ENCODE measurements at regions not wholly inside any gene's neighbourhood (a gene's known extent, or its start where the extent isn't known, plus 50 kb on each side); places are given as distances from the start of the nearest gene placed in this dataset.
"Not testable (repeated sequence)": the region's sequence is repeated elsewhere in the genome, so short reads cannot be mapped to it uniquely, and the experiment has no call there.

DNA sequence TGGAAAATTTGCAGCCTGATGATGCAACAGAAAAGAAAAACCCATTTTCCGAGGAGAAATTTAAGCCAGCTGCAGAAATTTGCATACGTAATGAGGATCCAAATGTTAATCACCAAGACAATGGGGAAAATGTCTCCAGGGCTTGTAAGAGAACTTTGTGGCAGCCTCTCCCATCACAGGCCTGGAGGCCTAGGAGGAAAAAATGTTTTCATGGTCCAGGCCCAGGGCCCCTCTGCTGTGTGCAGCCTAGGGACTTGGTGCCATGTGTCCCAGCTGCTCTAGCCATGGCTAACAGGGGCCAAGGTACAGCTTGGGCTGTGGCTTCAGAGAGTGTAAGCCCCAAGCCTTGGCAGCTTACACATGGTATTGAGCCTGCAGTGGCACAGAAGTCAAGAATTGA, 50.3 kb upstream of the PTH start:
- H3K4me2 ChIP-seq (ENCODE audit: low read length); H3K27me3 ChIP-seq (ENCODE audit: insufficient read depth, low read length, poor library complexity); H2BK120ac ChIP-seq (ENCODE audit: low read depth, low read length); H3K4me1 ChIP-seq (ENCODE audit: control insufficient read depth, low read depth, low read length); H4K8ac ChIP-seq (ENCODE audit: low read depth, low read length); DNase-seq; H3K79me2 ChIP-seq (ENCODE audit: control insufficient read depth, insufficient read depth, low read length); H4K5ac ChIP-seq (ENCODE audit: low read length); H3K4me3 ChIP-seq (ENCODE audit: low read length); H3K9ac ChIP-seq (ENCODE audit: low read length); H3K27ac ChIP-seq (ENCODE audit: low read depth, low read length); H2BK5ac ChIP-seq (ENCODE audit: low read length); H3K56ac ChIP-seq (ENCODE audit: low read length); H2BK15ac ChIP-seq (replicated peaks; ENCODE audit: low read depth); H2AK5ac ChIP-seq (ENCODE audit: low read length); H3K23ac ChIP-seq (ENCODE audit: low read length); H3K4ac ChIP-seq (ENCODE audit: low read depth, low read length); H3K18ac ChIP-seq (ENCODE audit: low read length); H3K79me1 ChIP-seq (ENCODE audit: low read length); H3K36me3 ChIP-seq (ENCODE audit: control insufficient read depth, insufficient read depth, low read length): not testable (repeated sequence)
- no CpG with 5 or more reads among the region's 2 CpGs for WGBS (ENCODE audit: extremely low coverage, insufficient coverage, low lambda C conversion rate)

Measured in mesendoderm (in vitro differentiated cells).